SK-N-SH (cell line): ENCODE measurements at regions not wholly inside any gene's neighbourhood (a gene's known extent, or its start where the extent isn't known, plus 50 kb on each side); places are given as distances from the start of the nearest gene placed in this dataset.
"Not testable (repeated sequence)": the region's sequence is repeated elsewhere in the genome, so short reads cannot be mapped to it uniquely, and the experiment has no call there.

Experiments used
- CTCF ChIA-PET: fragments of 300-600, 350-600 bp; formaldehyde crosslinking; extraction: SDS; loops from one replicate; lab custom pipeline; 2021; lab: Yijun Ruan, JAX
- POLR2A ChIA-PET: fragments of 350-600 bp; sonication (Branson Sonifier 250); formaldehyde crosslinking; extraction: SDS; loops from one replicate; lab custom pipeline; 2020; ENCODE audit warnings: antibody characterized with exemption, inconsistent platforms; lab: Yijun Ruan, JAX
- DNase-seq: peaks from one replicate; pipeline ENCODE4 v3.0.0; 2012
- H2AFZ ChIP-seq: fragments of 200-600 bp; sonication (generic); 2 replicates; pipeline ENCODE4 v1.8.1; 2016; ENCODE audit warnings: antibody characterized with exemption, mild to moderate bottlenecking, low read depth
- H3F3A ChIP-seq: fragments of 200-600 bp; sonication (generic); replicated peaks from 2 replicates; pipeline ENCODE3; 2016; ENCODE audit warnings: antibody characterized with exemption, mild to moderate bottlenecking; ENCODE audit not compliant: insufficient read depth
- H3K27ac ChIP-seq, 2 experiments: fragments of 200-500 bp in 1 of 2; fragments of 200-600 bp in 1 of 2; sonication (Bioruptor generic) in 1 of 2; sonication (generic), shearing (Covaris generic) in 1 of 2; 2 replicates each; pipeline versions ENCODE4 v1.5.1 to v1.6.1; 2014 to 2016; ENCODE audit warnings: low read depth in 2 of 2, inconsistent platforms in 1 of 2, low read length in 1 of 2, mild to moderate bottlenecking in 1 of 2, mixed read lengths in 1 of 2
- H3K27me3 ChIP-seq: fragments of 200-600 bp; sonication (generic), shearing (Covaris generic); 2 replicates; pipeline ENCODE4 v1.6.1; 2016; ENCODE audit warnings: mixed run types; ENCODE audit not compliant: insufficient read depth
- H3K36me3 ChIP-seq, 2 experiments: fragments of 200-500 bp in 1 of 2; fragments of 200-600 bp in 1 of 2; sonication (Bioruptor generic) in 1 of 2; sonication (generic) in 1 of 2; replicated peaks in 1 of 2; 2 replicates each; pipeline versions ENCODE3 to v1.5.1; 2014 to 2016; ENCODE audit warnings: low read length in 1 of 2, mild to moderate bottlenecking in 1 of 2; ENCODE audit not compliant: insufficient read depth in 2 of 2, control insufficient read depth in 1 of 2
- H3K4me1 ChIP-seq, 2 experiments: fragments of 200-500 bp in 1 of 2; fragments of 200-600 bp in 1 of 2; sonication (Bioruptor generic) in 1 of 2; sonication (generic), shearing (Covaris generic) in 1 of 2; 2 replicates each; pipeline versions ENCODE4 v1.5.1 to v1.6.1; 2014 to 2016; ENCODE audit warnings: low read depth in 1 of 2, low read length in 1 of 2, mixed run types in 1 of 2; ENCODE audit not compliant: insufficient read depth in 2 of 2, control insufficient read depth in 1 of 2
- H3K4me2 ChIP-seq: fragments of 200-600 bp; sonication (generic), shearing (Covaris generic); 2 replicates; pipeline ENCODE4 v1.6.1; 2017; ENCODE audit warnings: mixed run types
- H3K4me3 ChIP-seq, 2 experiments: fragments of 200-500 bp in 1 of 2; fragments of 200-600 bp in 1 of 2; sonication (Bioruptor generic) in 1 of 2; sonication (generic), shearing (Covaris generic) in 1 of 2; 2 replicates each; pipeline versions ENCODE4 v1.5.1 to v1.8.1; 2014 to 2016; ENCODE audit warnings: low read depth in 2 of 2, inconsistent platforms in 1 of 2, low read length in 1 of 2, mild to moderate bottlenecking in 1 of 2, mixed read lengths in 1 of 2, moderate library complexity in 1 of 2
- H3K79me2 ChIP-seq: fragments of 200-600 bp; sonication (generic); 2 replicates; pipeline ENCODE4 v1.8.1; 2017; ENCODE audit warnings: mild to moderate bottlenecking; ENCODE audit not compliant: insufficient read depth
- H3K9ac ChIP-seq: fragments of 200-600 bp; sonication (generic); 2 replicates; pipeline ENCODE4 v1.6.1; 2017; ENCODE audit warnings: mixed run types
- H3K9me2 ChIP-seq: fragments of 200-600 bp; sonication (generic); 2 replicates; pipeline ENCODE4 v1.6.1; 2017; ENCODE audit warnings: mixed run types
- H3K9me3 ChIP-seq: fragments of 200-600 bp; sonication (generic); 2 replicates; pipeline ENCODE4 v1.6.1; 2017; ENCODE audit warnings: mixed run types, mild to moderate bottlenecking, moderate library complexity
- H4K20me1 ChIP-seq: fragments of 200-600 bp; sonication (generic); 2 replicates; pipeline ENCODE4 v1.6.1; 2017; ENCODE audit warnings: mild to moderate bottlenecking, mixed run types; ENCODE audit not compliant: insufficient read depth
- CTCF ChIP-seq: fragments of 200-600 bp; sonication (generic); IDR thresholded peaks from 2 replicates; pipeline ENCODE4 v1.6.1; 2017; ENCODE audit warnings: antibody characterized with exemption, mild to moderate bottlenecking, moderate library complexity
- EP300 ChIP-seq, 2 experiments: IDR thresholded peaks; 2 replicates each; pipeline versions ENCODE4 v1.4.0 to v1.6.1; 2012; ENCODE audit warnings: borderline replicate concordance in 1 of 2, low read depth in 1 of 2, low read length in 1 of 2
- EZH2phosphoT487 ChIP-seq: fragments of 200-600 bp; sonication (generic); IDR thresholded peaks from 2 replicates; pipeline ENCODE4 v1.6.1; 2017; ENCODE audit warnings: low read depth, mixed run types, mild to moderate bottlenecking, antibody characterized with exemption, moderate library complexity, borderline replicate concordance
- GABPA ChIP-seq: IDR thresholded peaks from 2 replicates; pipeline ENCODE4 v1.4.0; 2012; ENCODE audit warnings: low read depth, mild to moderate bottlenecking
- JUND ChIP-seq: IDR thresholded peaks from 2 replicates; pipeline ENCODE4 v1.4.0; 2012
- PBX3 ChIP-seq: IDR thresholded peaks from 2 replicates; pipeline ENCODE4; 2012
- POLR2AphosphoS5 ChIP-seq: IDR thresholded peaks from 2 replicates; pipeline ENCODE4 v1.6.1; 2012; ENCODE audit warnings: low read depth, low read length
- SMC3 ChIP-seq: IDR thresholded peaks from 2 replicates; pipeline ENCODE4 v1.6.1; 2012; ENCODE audit warnings: low read depth, low read length, improper control_type of control experiment
- TAF1 ChIP-seq: IDR thresholded peaks from 2 replicates; pipeline ENCODE4 v1.6.1; 2012; ENCODE audit warnings: low read depth, mild to moderate bottlenecking, low read length, moderate library complexity, borderline replicate concordance
- TCF12 ChIP-seq: IDR thresholded peaks from 2 replicates; pipeline ENCODE4 v1.4.0; 2012
- TEAD4 ChIP-seq: IDR thresholded peaks from 2 replicates; pipeline ENCODE4 v1.4.0; 2012; ENCODE audit warnings: mild to moderate bottlenecking, borderline replicate concordance; ENCODE audit not compliant: insufficient read depth
- USF1 ChIP-seq: IDR thresholded peaks from 2 replicates; pipeline ENCODE4 v1.4.0; 2012; ENCODE audit warnings: low read depth, borderline replicate concordance
- WGBS: methylation state at CpG from one replicate; pipeline ENCODE4 v1.1.6; 2017; ENCODE audit warnings: low lambda C conversion rate; 5-methylcytosine and 5-hydroxymethylcytosine counted together
- TF ChIP-seq, protein P1 (sequence below): IDR thresholded peaks from 2 replicates; pipeline ENCODE4 v1.4.0; 2012; ENCODE audit warnings: low read depth
- TF ChIP-seq, protein P2 (sequence below): fragments of 150-350 bp; IDR thresholded peaks from 2 replicates; pipeline ENCODE4 v1.6.1; 2016; ENCODE audit warnings: mild to moderate bottlenecking, low read depth, low read length

GRCh38 chr2:7438855-7439254 is 521.6 kb downstream of the RNF144A start:
- DNase-seq, result no peak
- Histone ChIP-seq H3K79me2 (no peaks in the 10 kb centered on the region), H4K20me1 (no peaks in the 10 kb centered on the region), H3K36me3 (no peaks in the 10 kb centered on the region), H3K9me3 (no peaks in the 10 kb centered on the region), H3K4me1 (no peaks in the 10 kb centered on the region), H3K27me3 (no peaks in the 10 kb centered on the region), H3K27ac (no peak overlapping the region), H3K4me2 (no peak overlapping the region), H3F3A (no peaks in the 10 kb centered on the region), H3K4me3 (no peak overlapping the region), H3K9ac (no peak overlapping the region), H2AFZ (no peak overlapping the region), H3K9me2 (no peaks in the 10 kb centered on the region)
- CTCF ChIA-PET, result interaction anchor here (2.5 kb wide), 1 partner anchor 11 kb away, joined by 13 read pairs; no protein-coding TSS in a partner anchor
- WGBS, result 38% methylated on average over 1 of the region's 1 CpG
- POLR2A ChIA-PET, result no interaction called here
- TF ChIP-seq EP300 (IDR thresholded peaks at IDR 0.05; ENCODE audit: borderline replicate concordance in 1 of 2, low read depth in 1 of 2, low read length in 1 of 2) (no peak), JUND (no peak), GABPA (no peak), USF1 (no peak), SMC3 (no peak), PBX3 (no peak)
- TF ChIP-seq, protein P1, sequence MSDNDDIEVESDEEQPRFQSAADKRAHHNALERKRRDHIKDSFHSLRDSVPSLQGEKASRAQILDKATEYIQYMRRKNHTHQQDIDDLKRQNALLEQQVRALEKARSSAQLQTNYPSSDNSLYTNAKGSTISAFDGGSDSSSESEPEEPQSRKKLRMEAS, result no peak

DNA sequence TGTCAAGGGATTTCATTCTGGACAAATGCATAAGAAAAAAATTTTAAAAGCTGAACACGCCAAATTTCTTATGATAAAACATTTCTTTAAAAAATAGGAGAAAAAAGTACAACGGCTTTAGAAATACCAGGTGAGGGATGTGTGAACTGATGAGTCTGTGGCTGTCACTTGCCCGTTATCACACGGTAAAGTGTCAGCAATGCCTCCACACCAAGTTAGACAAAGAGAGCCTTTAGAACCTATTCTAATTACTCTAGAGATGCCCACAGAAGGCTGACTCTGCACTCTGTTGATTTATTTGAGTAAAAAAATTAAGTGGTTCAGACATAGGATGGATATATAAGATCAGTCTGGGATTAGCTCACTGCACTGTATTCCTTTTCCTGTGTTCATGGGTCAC is 523.8 kb downstream of the RNF144A start:
- Histone ChIP-seq H3K27me3 (no peaks in the 10 kb centered on the region), H3K4me3 (no peak overlapping the region), H3K4me1 (no peaks in the 10 kb centered on the region), H3F3A (no peaks in the 10 kb centered on the region), H2AFZ (no peak overlapping the region), H3K9ac (no peak overlapping the region), H3K9me2 (no peaks in the 10 kb centered on the region), H3K9me3 (no peaks in the 10 kb centered on the region)
- CTCF ChIA-PET, result interaction anchor here (7.7 kb wide), 1 partner anchor 13 kb away, joined by 41 read pairs; no protein-coding TSS in a partner anchor
- no peak for DNase-seq
- TF ChIP-seq TAF1 (no peak), CTCF (no peak), POLR2AphosphoS5 (no peak), TEAD4 (no peak), EZH2phosphoT487 (no peak), TCF12 (no peak), PBX3 (no peak), EP300 (IDR thresholded peaks at IDR 0.05; ENCODE audit: borderline replicate concordance in 1 of 2, low read depth in 1 of 2, low read length in 1 of 2) (no peak)
- TF ChIP-seq, protein P1, result no peak
- TF ChIP-seq, protein P2, sequence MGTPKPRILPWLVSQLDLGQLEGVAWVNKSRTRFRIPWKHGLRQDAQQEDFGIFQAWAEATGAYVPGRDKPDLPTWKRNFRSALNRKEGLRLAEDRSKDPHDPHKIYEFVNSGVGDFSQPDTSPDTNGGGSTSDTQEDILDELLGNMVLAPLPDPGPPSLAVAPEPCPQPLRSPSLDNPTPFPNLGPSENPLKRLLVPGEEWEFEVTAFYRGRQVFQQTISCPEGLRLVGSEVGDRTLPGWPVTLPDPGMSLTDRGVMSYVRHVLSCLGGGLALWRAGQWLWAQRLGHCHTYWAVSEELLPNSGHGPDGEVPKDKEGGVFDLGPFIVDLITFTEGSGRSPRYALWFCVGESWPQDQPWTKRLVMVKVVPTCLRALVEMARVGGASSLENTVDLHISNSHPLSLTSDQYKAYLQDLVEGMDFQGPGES, result no peak
- TF ChIP-seq, all 33 proteins: peak for 0
- 68% methylated on average over 4 of the region's 4 CpGs for WGBS
- Histone ChIP-seq H4K20me1 (no peaks in the 10 kb centered on the region), H3K27ac (no peak overlapping the region), H3K4me2 (no peak overlapping the region), H3K79me2 (no peaks in the 10 kb centered on the region), H3K36me3 (no peaks in the 10 kb centered on the region)
- POLR2A ChIA-PET, result no interaction called here

GRCh38 chr2:7441841-7442240 is 524.6 kb downstream of the RNF144A start:
- H3K27ac ChIP-seq, H3F3A ChIP-seq, H2AFZ ChIP-seq, H3K27me3 ChIP-seq, H3K9ac ChIP-seq, DNase-seq, H3K4me3 ChIP-seq, POLR2A ChIA-PET, H3K4me1 ChIP-seq, H3K36me3 ChIP-seq, H4K20me1 ChIP-seq, H3K9me3 ChIP-seq, H3K9me2 ChIP-seq, H3K79me2 ChIP-seq, H3K4me2 ChIP-seq: not testable (repeated sequence)
- WGBS, result 21% methylated on average over 3 of the region's 3 CpGs
- CTCF ChIA-PET, result interaction anchor here (1.3 to 7.7 kb wide), 2 partner anchors 14 to 35 kb away, joined by 3 to 41 read pairs; no protein-coding TSS in a partner anchor
